Activated T-cell treated with anti-CD3 and anti-CD28 coated beads, Interleukin-2, amount 50 U/mL, for 24 hours (primary cell): ENCODE measurements at regions not wholly inside any gene's neighbourhood (a gene's known extent, or its start where the extent isn't known, plus 50 kb on each side); places are given as distances from the start of the nearest gene placed in this dataset.

Experiments
- DNase-seq: peaks from one replicate; pipeline ENCODE4 v3.0.0-alpha.2; 2020
- H3K27ac Mint-ChIP-seq: 2 replicates; pipeline ENCODE4 v1.8.0; 2020; ENCODE audit warnings: mild to moderate bottlenecking, mixed read lengths
- H3K27me3 Mint-ChIP-seq: 2 replicates; pipeline ENCODE4 v1.8.0; 2020; ENCODE audit warnings: mixed read lengths
- H3K36me3 Mint-ChIP-seq: 2 replicates; pipeline ENCODE4 v1.8.0; 2020; ENCODE audit warnings: low read depth, mixed read lengths
- H3K4me1 Mint-ChIP-seq: 2 replicates; pipeline ENCODE4 v1.8.0; 2020; ENCODE audit warnings: low read depth, mixed read lengths
- H3K4me3 Mint-ChIP-seq: 2 replicates; pipeline ENCODE4 v1.8.0; 2020; ENCODE audit warnings: mild to moderate bottlenecking, moderate library complexity, mixed read lengths
- H3K9me3 Mint-ChIP-seq: 2 replicates; pipeline ENCODE4 v1.8.0; 2020; ENCODE audit warnings: mixed read lengths

DNA sequence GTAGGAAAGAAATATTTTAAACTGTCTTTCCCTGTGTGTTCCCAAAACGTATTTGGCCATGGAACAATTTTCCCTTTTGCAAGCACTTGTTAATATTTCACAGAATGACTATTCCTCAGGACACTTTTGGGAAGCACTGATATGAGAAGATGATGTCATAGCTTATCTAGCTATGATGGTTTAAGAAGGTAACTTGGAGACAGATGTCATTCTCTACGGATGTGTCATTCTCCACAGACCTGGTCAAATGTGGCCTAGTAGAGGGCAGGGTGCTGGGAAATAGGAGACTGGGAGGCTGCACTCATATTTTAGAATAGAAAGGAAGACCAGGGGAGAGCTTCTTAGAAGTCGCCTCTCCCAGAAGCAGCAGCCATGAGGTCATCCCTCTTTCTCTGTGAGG is 220.7 kb upstream of the GLI3 start:
- Mint-ChIP-seq H3K4me1 (no peaks in the 10 kb centered on the region), H3K27me3 (peaks cover 2% of the 10 kb centered on the region), H3K4me3 (no peak overlapping the region), H3K36me3 (no peaks in the 10 kb centered on the region), H3K27ac (no peak overlapping the region), H3K9me3 (no peaks in the 10 kb centered on the region)
- no peak for DNase-seq

- H3K27ac Mint-ChIP-seq = no peak overlapping the region
- H3K4me3 Mint-ChIP-seq = no peak overlapping the region
- H3K36me3 Mint-ChIP-seq = no peaks in the 10 kb centered on the region
- H3K27me3 Mint-ChIP-seq = peaks cover 5% of the 10 kb centered on the region
- H3K9me3 Mint-ChIP-seq = no peaks in the 10 kb centered on the region
- H3K4me1 Mint-ChIP-seq = no peaks in the 10 kb centered on the region
- no peak for DNase-seq
Measured at GRCh38 chr7:42456756-42457276, 219.8 kb upstream of the GLI3 start.

GRCh38 chr7:42456267-42456666 is 219.3 kb upstream of the GLI3 start:
- Mint-ChIP-seq H3K27me3 (peaks cover 5% of the 10 kb centered on the region), H3K9me3 (no peaks in the 10 kb centered on the region), H3K4me1 (no peaks in the 10 kb centered on the region), H3K4me3 (no peak overlapping the region), H3K27ac (no peak overlapping the region), H3K36me3 (no peaks in the 10 kb centered on the region)
- DNase-seq = no peak

GRCh38 chr7:42453931-42454361 is 216.9 kb upstream of the GLI3 start:
- Mint-ChIP-seq H3K4me3 (no peak overlapping the region), H3K36me3 (no peaks in the 10 kb centered on the region)

DNA sequence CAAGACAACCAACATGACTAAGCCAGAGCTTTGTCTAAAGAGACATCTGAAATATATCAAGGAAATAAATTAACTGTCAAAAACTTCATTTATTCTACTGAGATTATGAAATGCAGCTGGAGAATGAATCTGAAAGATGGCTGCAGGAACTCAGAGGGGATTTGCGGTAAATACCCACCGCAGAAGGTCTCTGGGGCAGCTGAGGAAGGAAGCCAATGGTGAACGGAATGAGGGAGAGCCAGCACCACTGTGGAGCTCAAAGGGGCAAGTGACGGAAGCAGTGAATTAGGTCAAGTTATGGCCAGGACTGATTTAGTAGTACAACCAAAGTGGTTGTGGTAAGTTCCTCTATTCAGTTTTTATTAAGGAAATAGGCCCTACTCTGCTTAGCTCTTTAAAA is 215.3 kb upstream of the GLI3 start:
- DNase-seq = no peak
- H3K36me3 Mint-ChIP-seq = no peaks in the 10 kb centered on the region
- H3K27ac Mint-ChIP-seq = no peak overlapping the region
- no peak overlapping the region for H3K4me3 Mint-ChIP-seq
- H3K4me1 Mint-ChIP-seq = no peaks in the 10 kb centered on the region
- H3K9me3 Mint-ChIP-seq = no peaks in the 10 kb centered on the region
- H3K27me3 Mint-ChIP-seq = peaks cover 8% of the 10 kb centered on the region

More at GRCh38 chr7:42453931-42454361, 216.9 kb upstream of the GLI3 start:
- Mint-ChIP-seq H3K9me3 (no peaks in the 10 kb centered on the region), H3K27me3 (peaks cover 5% of the 10 kb centered on the region), H3K27ac (no peak overlapping the region), H3K4me1 (no peaks in the 10 kb centered on the region)
- no peak for DNase-seq

DNA sequence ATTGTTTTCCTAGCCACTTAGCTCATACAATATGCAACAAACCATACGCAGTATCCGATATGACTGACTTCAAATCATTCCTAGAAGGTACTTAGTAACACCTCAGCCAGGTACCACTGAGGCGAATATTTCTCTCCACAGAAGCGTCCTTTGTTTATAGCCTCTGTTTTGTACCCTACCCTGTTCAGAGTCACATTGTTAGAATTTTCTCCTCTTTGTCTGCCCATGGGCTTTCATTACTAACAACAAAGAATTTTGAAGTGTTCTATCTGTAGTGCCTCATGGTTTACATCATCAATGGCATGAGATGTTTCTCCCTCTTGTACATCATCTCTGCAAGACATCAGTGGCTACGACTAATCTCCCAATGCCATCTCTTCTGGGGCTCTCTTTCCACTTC is 212.4 kb upstream of the GLI3 start:
- Mint-ChIP-seq H3K27me3 (peaks cover 8% of the 10 kb centered on the region), H3K36me3 (no peaks in the 10 kb centered on the region), H3K9me3 (no peaks in the 10 kb centered on the region), H3K4me3 (no peak overlapping the region), H3K27ac (no peak overlapping the region), H3K4me1 (no peaks in the 10 kb centered on the region)
- DNase-seq = no peak

GRCh38 chr7:42448901-42449300 is 211.9 kb upstream of the GLI3 start:
- H3K27me3 Mint-ChIP-seq = peaks cover 6% of the 10 kb centered on the region
- no peak for DNase-seq
- H3K4me1 Mint-ChIP-seq = no peaks in the 10 kb centered on the region
- H3K4me3 Mint-ChIP-seq = no peak overlapping the region
- no peaks in the 10 kb centered on the region for H3K36me3 Mint-ChIP-seq
- no peak overlapping the region for H3K27ac Mint-ChIP-seq
- H3K9me3 Mint-ChIP-seq = peaks cover 2% of the 10 kb centered on the region

DNA sequence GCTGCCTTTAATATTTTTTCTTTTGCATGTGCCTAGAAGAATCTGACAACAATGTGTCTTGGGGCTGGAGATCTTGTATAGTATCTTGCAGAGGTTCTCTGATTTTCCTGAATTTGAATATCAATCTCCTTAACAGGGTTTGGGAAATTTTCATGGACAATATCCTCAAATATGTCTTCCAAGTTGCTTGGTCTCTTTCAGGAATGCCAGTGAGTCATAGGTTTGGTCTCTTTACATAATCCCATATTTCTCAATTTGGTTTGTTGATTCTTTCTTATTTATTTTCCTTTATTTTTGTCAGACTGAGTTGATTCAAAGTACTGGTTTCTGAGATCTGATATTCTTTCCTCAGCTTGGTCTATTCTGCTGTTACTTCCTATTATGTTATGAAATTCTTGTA is 208.7 kb upstream of the GLI3 start:
- Mint-ChIP-seq H3K4me3 (no peak overlapping the region), H3K4me1 (no peaks in the 10 kb centered on the region), H3K27me3 (peaks cover 3% of the 10 kb centered on the region), H3K36me3 (no peaks in the 10 kb centered on the region), H3K27ac (no peak overlapping the region), H3K9me3 (peaks cover 11% of the 10 kb centered on the region)
- DNase-seq = no peak

DNA sequence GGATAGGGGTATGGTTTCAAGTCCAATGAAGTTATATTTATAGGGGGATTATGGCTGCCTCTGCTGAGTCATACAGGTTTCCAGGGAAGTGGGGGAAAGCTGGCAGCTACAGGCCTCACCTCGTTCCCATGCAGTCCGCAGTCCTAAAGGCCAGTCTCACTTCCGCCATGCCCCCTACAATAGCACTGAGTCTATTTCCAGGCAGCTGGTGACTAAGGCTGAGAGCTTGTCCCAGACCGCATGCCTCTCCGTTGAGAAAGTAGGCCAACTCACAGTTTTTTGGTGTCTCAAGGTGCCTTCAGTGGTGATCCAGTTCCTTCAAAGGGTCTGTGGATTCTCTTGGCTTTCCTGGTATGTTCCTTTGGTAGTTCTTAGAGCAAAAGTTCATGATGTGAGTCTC is 203.9 kb upstream of the GLI3 start:
- Mint-ChIP-seq H3K9me3 (peaks cover 27% of the 10 kb centered on the region), H3K27ac (no peak overlapping the region), H3K36me3 (no peaks in the 10 kb centered on the region)

DNA sequence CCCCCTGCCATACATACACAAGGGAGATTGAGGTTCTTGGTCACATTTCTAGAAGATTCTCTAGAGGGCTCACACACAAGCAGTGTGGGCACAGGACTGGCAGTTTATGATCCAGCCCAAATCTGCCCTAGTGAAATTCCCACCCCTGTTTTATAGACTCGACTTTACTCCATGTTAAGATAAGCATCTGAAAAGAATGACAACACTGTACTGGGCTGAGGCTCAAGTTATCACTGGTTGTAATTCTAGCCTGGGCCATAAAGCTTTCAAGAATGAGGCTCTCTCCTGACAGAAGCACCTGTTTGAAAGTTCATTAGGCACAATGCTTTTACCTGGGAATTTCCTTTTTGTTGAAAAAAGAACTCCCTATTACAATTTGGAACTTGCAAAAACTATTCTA is 195.6 kb upstream of the GLI3 start:
- Mint-ChIP-seq H3K4me3 (no peak overlapping the region), H3K36me3 (no peaks in the 10 kb centered on the region), H3K27me3 (no peaks in the 10 kb centered on the region), H3K4me1 (no peaks in the 10 kb centered on the region), H3K9me3 (peaks cover 3% of the 10 kb centered on the region), H3K27ac (no peak overlapping the region)
- DNase-seq = no peak

More for the DNA sequence above, 203.9 kb upstream of the GLI3 start:
- DNase-seq = no peak
- H3K27me3 Mint-ChIP-seq = no peaks in the 10 kb centered on the region
- no peak overlapping the region for H3K4me3 Mint-ChIP-seq
- no peaks in the 10 kb centered on the region for H3K4me1 Mint-ChIP-seq

GRCh38 chr7:42431873-42432272 is 194.9 kb upstream of the GLI3 start:
- Mint-ChIP-seq H3K9me3 (peaks cover 2% of the 10 kb centered on the region), H3K4me3 (no peak overlapping the region), H3K27me3 (no peaks in the 10 kb centered on the region), H3K27ac (no peak overlapping the region), H3K36me3 (no peaks in the 10 kb centered on the region), H3K4me1 (no peaks in the 10 kb centered on the region)
- DNase-seq = no peak

DNA sequence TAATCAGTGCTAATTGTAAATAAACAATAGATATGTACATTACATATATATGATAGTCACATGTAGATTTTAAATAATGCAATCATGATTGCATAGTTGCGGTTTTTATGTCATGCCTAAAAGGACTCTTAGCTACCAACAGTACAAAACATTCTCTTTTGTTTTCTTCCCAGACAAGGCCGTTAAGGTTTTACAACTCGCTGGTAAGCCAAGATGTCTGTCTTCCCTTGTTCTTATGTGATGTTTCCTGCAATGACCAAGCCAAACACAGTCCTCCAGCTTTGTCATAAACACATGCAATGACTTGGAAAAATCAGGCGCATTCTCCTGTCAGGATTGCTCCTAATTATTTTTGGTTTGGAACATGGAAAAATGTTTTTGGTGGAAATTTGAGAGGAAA is 192.3 kb upstream of the GLI3 start:
- H3K9me3 Mint-ChIP-seq = no peaks in the 10 kb centered on the region
- H3K27ac Mint-ChIP-seq = no peak overlapping the region
- no peak overlapping the region for H3K4me3 Mint-ChIP-seq
- no peak for DNase-seq
- H3K27me3 Mint-ChIP-seq = no peaks in the 10 kb centered on the region
- no peaks in the 10 kb centered on the region for H3K36me3 Mint-ChIP-seq
- no peaks in the 10 kb centered on the region for H3K4me1 Mint-ChIP-seq

GRCh38 chr7:42426163-42426562 is 189.2 kb upstream of the GLI3 start:
- Mint-ChIP-seq H3K27ac (no peak overlapping the region), H3K4me1 (no peaks in the 10 kb centered on the region), H3K4me3 (no peak overlapping the region), H3K27me3 (no peaks in the 10 kb centered on the region), H3K9me3 (no peaks in the 10 kb centered on the region), H3K36me3 (no peaks in the 10 kb centered on the region)
- no peak for DNase-seq

GRCh38 chr7:42414941-42415505 is 178.0 kb upstream of the GLI3 start:
- no peak for DNase-seq
- no peaks in the 10 kb centered on the region for H3K4me1 Mint-ChIP-seq
- H3K36me3 Mint-ChIP-seq = no peaks in the 10 kb centered on the region
- peaks cover 5% of the 10 kb centered on the region for H3K9me3 Mint-ChIP-seq
- H3K27me3 Mint-ChIP-seq = no peaks in the 10 kb centered on the region
- no peak overlapping the region for H3K4me3 Mint-ChIP-seq
- H3K27ac Mint-ChIP-seq = no peak overlapping the region

- no peak overlapping the region for H3K4me3 Mint-ChIP-seq
- H3K36me3 Mint-ChIP-seq = no peaks in the 10 kb centered on the region
- H3K27me3 Mint-ChIP-seq = no peaks in the 10 kb centered on the region
- peaks cover 5% of the 10 kb centered on the region for H3K9me3 Mint-ChIP-seq
- no peak overlapping the region for H3K27ac Mint-ChIP-seq
- no peak for DNase-seq
- H3K4me1 Mint-ChIP-seq = no peaks in the 10 kb centered on the region
Measured at GRCh38 chr7:42414028-42414427, 177.0 kb upstream of the GLI3 start.

DNA sequence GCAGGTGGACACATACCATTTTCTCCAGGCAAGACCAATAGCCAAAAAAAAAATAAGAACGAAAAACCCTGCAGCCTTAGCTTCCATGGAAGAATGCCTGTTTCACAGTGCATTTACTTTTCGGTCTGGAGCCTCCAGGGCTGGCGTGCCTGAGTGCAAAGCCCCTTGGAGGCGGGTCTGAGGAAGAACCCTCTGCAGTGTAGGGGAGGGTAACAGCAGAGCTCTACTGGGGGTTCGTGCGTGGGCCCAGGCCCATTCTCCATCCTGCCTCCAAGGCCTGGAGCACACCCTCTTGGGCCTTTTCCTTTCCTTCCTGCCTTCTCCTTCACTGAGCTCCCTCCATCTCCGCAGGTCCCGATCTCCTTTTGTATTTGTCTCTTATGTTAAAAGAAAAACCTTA is 172.3 kb upstream of the GLI3 start:
- no peak overlapping the region for H3K27ac Mint-ChIP-seq
- H3K4me3 Mint-ChIP-seq = no peak overlapping the region
- DNase-seq = no peak
- peaks cover 5% of the 10 kb centered on the region for H3K9me3 Mint-ChIP-seq
- no peaks in the 10 kb centered on the region for H3K36me3 Mint-ChIP-seq
- H3K27me3 Mint-ChIP-seq = no peaks in the 10 kb centered on the region
- H3K4me1 Mint-ChIP-seq = no peaks in the 10 kb centered on the region
